GM21619 (cell line): ENCODE measurements at regions not wholly inside any gene's neighbourhood (a gene's known extent, or its start where the extent isn't known, plus 50 kb on each side); places are given as distances from the start of the nearest gene placed in this dataset.

Source experiments
- ATAC-seq: cut with Tn5 transposase; IDR thresholded peaks from one replicate; pipeline ENCODE4 v1.9.1; 2021; ENCODE audit not compliant: unreplicated experiment

GRCh38 chr10:61548364-61548763 is 95.2 kb upstream of the TMEM26 start:
- no peak for ATAC-seq

GRCh38 chr10:61547297-61547696 is 94.1 kb upstream of the TMEM26 start:
- ATAC-seq = no peak

GRCh38 chr10:61545170-61545569 is 92.0 kb upstream of the TMEM26 start:
- no peak for ATAC-seq

GRCh38 chr10:61543831-61544230 is 90.7 kb upstream of the TMEM26 start:
- no peak for ATAC-seq

- ATAC-seq = no peak
Measured at GRCh38 chr10:61542596-61542995, 89.4 kb upstream of the TMEM26 start.

- ATAC-seq = peak; percentile 79
Measured at GRCh38 chr10:61541960-61542359, 88.8 kb upstream of the TMEM26 start.

GRCh38 chr10:61539876-61540275 is 86.7 kb upstream of the TMEM26 start:
- ATAC-seq = no peak

- ATAC-seq = no peak
Measured at GRCh38 chr10:61529208-61529607, 76.0 kb upstream of the TMEM26 start.

GRCh38 chr10:61503051-61503450 is 49.9 kb upstream of the TMEM26 start:
- ATAC-seq = no peak
